ENCODE measurements at regions not wholly inside any gene's neighbourhood (a gene's known extent, or its start where the extent isn't known, plus 50 kb on each side); places are given as distances from the start of the nearest gene placed in this dataset.

DNA sequence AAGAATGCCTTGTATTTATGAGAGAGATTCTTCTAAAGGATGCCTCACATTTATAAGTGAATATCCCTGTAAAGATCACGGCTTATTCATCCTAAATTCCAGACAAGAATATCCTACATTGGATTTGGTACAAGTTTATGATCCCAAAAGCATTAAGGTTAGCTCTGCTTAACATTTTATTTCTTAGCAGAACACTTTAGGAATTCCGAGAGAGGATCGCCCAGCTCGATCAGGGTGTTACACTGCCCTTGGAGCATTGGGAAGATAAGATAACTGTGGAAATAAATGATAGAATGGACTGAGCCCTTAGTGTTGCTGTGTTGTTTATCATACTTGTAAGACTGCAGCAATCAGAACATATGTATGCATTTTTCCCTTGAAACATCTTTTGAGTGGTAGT is 223.0 kb upstream of the CDIN1 start:
- CTCF ChIA-PET, result no interaction called here
- H3K27ac ChIP-seq (ENCODE audit: low read depth, low read length), result no peak overlapping the region
- intact Hi-C loops (cut with micrococcal nuclease), result no loop called here

More for the DNA sequence above, 223.0 kb upstream of the CDIN1 start:
- Histone ChIP-seq H3K36me3 (ENCODE audit: control insufficient read depth in 1 of 2, insufficient read depth in 2 of 2, low read length in 2 of 2) (no peaks in the 10 kb centered on the region), H4K20me1 (ENCODE audit: insufficient read depth) (no peaks in the 10 kb centered on the region), H2AFZ (ENCODE audit: low read depth, low read length, poor library complexity, severe bottlenecking) (peak overlapping the region; percentile 50), H3K9me3 (ENCODE audit: control insufficient read depth in 1 of 2, insufficient read depth in 1 of 2, low read depth in 1 of 2, low read length in 2 of 2) (no peaks in the 10 kb centered on the region), H3K4me1 (ENCODE audit: control insufficient read depth in 1 of 2, insufficient read depth in 2 of 2, low read length in 2 of 2) (peaks cover 0 to 22% of the 10 kb centered on the region in 2 experiments; a peak in 1 of 4 replicates), H3K27me3 (ENCODE audit: insufficient read depth, low read length) (no peaks in the 10 kb centered on the region), H3K4me2 (ENCODE audit: low read length) (no peak overlapping the region), H3K4me3 (replicated peaks in 1 of 2; ENCODE audit: low read depth in 1 of 2, low read length in 2 of 2) (no peak overlapping the region), H3K79me2 (ENCODE audit: insufficient read depth, low read length) (no peaks in the 10 kb centered on the region), H3K9ac (ENCODE audit: low read length) (no peak overlapping the region), H3K9me2 (ENCODE audit: insufficient read depth) (no peaks in the 10 kb centered on the region)
- ChIA-PET POLR2A (no interaction called here), RAD21 (ENCODE audit: low non-redundant PET in 1 of 2, low total read pairs in 2 of 2, uncharacterized antibody in 2 of 2, unreplicated experiment in 2 of 2) (no interaction called here)
- no peak for DNase-seq (ENCODE audit: low read depth, low spot score)
- TF ChIP-seq EZH2 (IDR thresholded peaks at IDR 0.05), result no peak
- no peak for TF ChIP-seq JUND (IDR thresholded peaks at IDR 0.05)
- TF ChIP-seq RAD21 (IDR thresholded peaks at IDR 0.05; ENCODE audit: low read depth), result no peak
- TF ChIP-seq CEBPB (IDR thresholded peaks at IDR 0.05; ENCODE audit: low read depth), result no peak
- TF ChIP-seq ZFX (IDR thresholded peaks at IDR 0.05), result no peak
- TF ChIP-seq YY1 (IDR thresholded peaks at IDR 0.05; ENCODE audit: extremely low read depth, insufficient replicate concordance, low read depth, low read length), result no peak
- no peak for TF ChIP-seq EZH2phosphoT487 (IDR thresholded peaks at IDR 0.05; ENCODE audit: borderline replicate concordance)
- TF ChIP-seq CBX3 (IDR thresholded peaks at IDR 0.05; ENCODE audit: low read depth), result no peak
- TF ChIP-seq ZNF274 (IDR thresholded peaks at IDR 0.05; ENCODE audit: low read depth, low read length), result no peak
- TF ChIP-seq ELF1 (IDR thresholded peaks at IDR 0.05; ENCODE audit: borderline replicate concordance, low read depth), result no peak
- TF ChIP-seq REST (IDR thresholded peaks at IDR 0.05; ENCODE audit: low read depth), result no peak
- no peak for TF ChIP-seq ATF3 (IDR thresholded peaks at IDR 0.05)
- no peak for TF ChIP-seq TCF7L2 (IDR thresholded peaks at IDR 0.05; ENCODE audit: borderline replicate concordance, extremely low read depth, insufficient read depth, insufficient read length)
- no peak for TF ChIP-seq SP1 (IDR thresholded peaks at IDR 0.05; ENCODE audit: low read depth)
- no peak for TF ChIP-seq SRF (IDR thresholded peaks at IDR 0.05; ENCODE audit: low read depth)
- no peak for TF ChIP-seq SIN3A (IDR thresholded peaks at IDR 0.05; ENCODE audit: low read depth)
- no peak for TF ChIP-seq EGR1 (IDR thresholded peaks at IDR 0.05; ENCODE audit: low read depth)
- TF ChIP-seq, protein P1, sequence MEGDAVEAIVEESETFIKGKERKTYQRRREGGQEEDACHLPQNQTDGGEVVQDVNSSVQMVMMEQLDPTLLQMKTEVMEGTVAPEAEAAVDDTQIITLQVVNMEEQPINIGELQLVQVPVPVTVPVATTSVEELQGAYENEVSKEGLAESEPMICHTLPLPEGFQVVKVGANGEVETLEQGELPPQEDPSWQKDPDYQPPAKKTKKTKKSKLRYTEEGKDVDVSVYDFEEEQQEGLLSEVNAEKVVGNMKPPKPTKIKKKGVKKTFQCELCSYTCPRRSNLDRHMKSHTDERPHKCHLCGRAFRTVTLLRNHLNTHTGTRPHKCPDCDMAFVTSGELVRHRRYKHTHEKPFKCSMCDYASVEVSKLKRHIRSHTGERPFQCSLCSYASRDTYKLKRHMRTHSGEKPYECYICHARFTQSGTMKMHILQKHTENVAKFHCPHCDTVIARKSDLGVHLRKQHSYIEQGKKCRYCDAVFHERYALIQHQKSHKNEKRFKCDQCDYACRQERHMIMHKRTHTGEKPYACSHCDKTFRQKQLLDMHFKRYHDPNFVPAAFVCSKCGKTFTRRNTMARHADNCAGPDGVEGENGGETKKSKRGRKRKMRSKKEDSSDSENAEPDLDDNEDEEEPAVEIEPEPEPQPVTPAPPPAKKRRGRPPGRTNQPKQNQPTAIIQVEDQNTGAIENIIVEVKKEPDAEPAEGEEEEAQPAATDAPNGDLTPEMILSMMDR (IDR thresholded peaks at IDR 0.05 in 2 of 3, conservative IDR thresholded peaks at IDR 0.05 in 1 of 3; ENCODE audit: borderline replicate concordance in 1 of 3, insufficient read depth in 1 of 3, low read depth in 2 of 3, low read length in 2 of 3), result no peak
- no peak for TF ChIP-seq FOSL1 (IDR thresholded peaks at IDR 0.05; ENCODE audit: low read depth)
- BruUV-seq (replicated peaks), result no TSS peak
- ATAC-seq, result no peak

All from HCT116 (cell line).